ENCODE measurements at regions not wholly inside any gene's neighbourhood (a gene's known extent, or its start where the extent isn't known, plus 50 kb on each side); places are given as distances from the start of the nearest gene placed in this dataset.

DNA sequence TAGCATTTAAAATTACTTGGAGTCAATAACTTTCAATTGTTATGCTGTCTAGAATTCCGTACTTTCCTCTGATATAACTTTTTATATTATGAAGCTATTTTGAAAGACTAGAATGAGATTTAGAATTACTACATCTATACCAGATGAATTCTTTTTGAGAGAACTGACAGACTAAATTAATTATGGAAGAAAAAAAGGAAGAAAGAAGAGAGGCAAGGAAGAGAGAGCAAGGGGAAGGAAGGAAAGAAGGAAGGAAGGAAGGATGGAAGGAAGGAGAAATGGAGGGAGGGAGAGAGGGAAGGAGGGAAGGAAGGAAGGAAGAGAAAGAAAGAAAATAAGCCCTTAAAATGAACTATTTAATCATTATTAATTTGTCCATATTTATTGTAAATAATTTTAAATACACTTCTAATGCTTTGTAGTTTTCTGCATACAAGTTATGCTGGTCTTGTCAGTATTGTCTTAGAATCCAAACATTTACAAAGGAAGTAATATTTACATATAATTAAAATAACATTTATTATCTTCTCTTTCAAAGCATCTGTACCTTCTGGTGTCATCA lies 280.4 kb upstream of the HSF2 start:
- CTCF ChIA-PET: interaction anchor here (0.6 to 0.7 kb wide), 2 partner anchors 9 to 15 kb away, joined by 3 to 4 read pairs; no protein-coding TSS in a partner anchor
- in situ Hi-C loops (cut with MboI): no loop called here
- H4K20me1 ChIP-seq (ENCODE audit: control insufficient read depth, insufficient read depth): no peaks in the 10 kb centered on the region

More for the DNA sequence above, 280.4 kb upstream of the HSF2 start:
- intact Hi-C loops (cut with micrococcal nuclease; ENCODE audit: unreplicated experiment): no loop called here
- DNase-seq (ENCODE audit: low read depth, low spot score) (no peak), ATAC-seq (no peak), FAIRE-seq (no peak)
- no peaks in the 10 kb centered on the region for H3K27me3 ChIP-seq (replicated peaks in 1 of 2; ENCODE audit: control insufficient read depth in 2 of 2, insufficient read depth in 2 of 2, low read length in 1 of 2)
- ChIA-PET POLR2A (no interaction called here), RAD21 (ENCODE audit: unreplicated experiment) (no interaction called here), SMC1A (ENCODE audit: uncharacterized antibody, unreplicated experiment) (no interaction called here)
- no peak for TF ChIP-seq FOS (IDR thresholded peaks at IDR 0.05; ENCODE audit: borderline replicate concordance, extremely low read depth, insufficient read length)
- TF ChIP-seq IRF3 (IDR thresholded peaks at IDR 0.05): no peak
- TF ChIP-seq MXI1 (IDR thresholded peaks at IDR 0.05; ENCODE audit: low read depth, low read length): no peak
- no peak for TF ChIP-seq ZBED1 (IDR thresholded peaks at IDR 0.05; ENCODE audit: borderline replicate concordance)
- TF ChIP-seq PAX5 (IDR thresholded peaks at IDR 0.05; ENCODE audit: borderline replicate concordance, low read depth, low read length): no peak
- no peak for TF ChIP-seq DPF2 (IDR thresholded peaks at IDR 0.05)
- TF ChIP-seq NR2C2 (IDR thresholded peaks at IDR 0.05; ENCODE audit: borderline replicate concordance, control insufficient read depth, insufficient read length, low read depth): no peak
- TF ChIP-seq RB1 (IDR thresholded peaks at IDR 0.05; ENCODE audit: borderline replicate concordance): no peak
- no peak for TF ChIP-seq POU2F2 (IDR thresholded peaks at IDR 0.05; ENCODE audit: borderline replicate concordance, low read depth, low read length)
- no peak for TF ChIP-seq SMAD1 (IDR thresholded peaks at IDR 0.05; ENCODE audit: low read depth, partially characterized antibody)
- no peak for TF ChIP-seq SUPT20H (IDR thresholded peaks at IDR 0.05; ENCODE audit: borderline replicate concordance, control insufficient read depth, low read depth, low read length)
- BruUV-seq (replicated peaks): no TSS peak
- H3K9me3 ChIP-seq (replicated peaks; ENCODE audit: control insufficient read depth, insufficient read depth, low read length): no peaks in the 10 kb centered on the region
- H3K36me3 ChIP-seq (ENCODE audit: control insufficient read depth in 2 of 2, insufficient read depth in 2 of 2, low read length in 1 of 2): no peaks in the 10 kb centered on the region
- no peak overlapping the region for H3K9ac ChIP-seq (ENCODE audit: control insufficient read depth, insufficient read depth, low read length)
- H3K27ac ChIP-seq (ENCODE audit: control insufficient read depth, insufficient read depth): no peak overlapping the region
- H3K79me2 ChIP-seq (ENCODE audit: control insufficient read depth, insufficient read depth, low read length): no peaks in the 10 kb centered on the region
- 0% methylated on average over 1 of the region's 1 CpG for WGBS (ENCODE audit: insufficient coverage, insufficient replicate concordance, low lambda C conversion rate, missing lambda C conversion rate)
- H2AFZ ChIP-seq (ENCODE audit: control insufficient read depth, low read depth, low read length): no peak overlapping the region
- H3K4me2 ChIP-seq (ENCODE audit: control insufficient read depth, insufficient read depth): no peak overlapping the region
- H3K4me1 ChIP-seq (ENCODE audit: control insufficient read depth, insufficient read depth, low read length): no peaks in the 10 kb centered on the region
- H3K4me3 ChIP-seq: no peak overlapping the region

All from GM12878 (cell line).